Endothelial cell (in vitro differentiated cells): ENCODE measurements at regions not wholly inside any gene's neighbourhood (a gene's known extent, or its start where the extent isn't known, plus 50 kb on each side); places are given as distances from the start of the nearest gene placed in this dataset.
"Not testable (repeated sequence)": the region's sequence is repeated elsewhere in the genome, so short reads cannot be mapped to it uniquely, and the experiment has no call there.

Experiments
- DNase-seq: peaks from one replicate; pipeline ENCODE4 v3.0.0; 2021; ENCODE audit warnings: low spot score
- H3K27ac Mint-ChIP-seq: one replicate; pipeline ENCODE4 v1.8.0; 2021; ENCODE audit warnings: mixed read lengths, inconsistent platforms; ENCODE audit not compliant: unreplicated experiment
- H3K27me3 Mint-ChIP-seq: one replicate; pipeline ENCODE4 v1.8.0; 2021; ENCODE audit warnings: mild to moderate bottlenecking, moderate library complexity, mixed read lengths, inconsistent platforms; ENCODE audit not compliant: unreplicated experiment
- H3K36me3 Mint-ChIP-seq: one replicate; pipeline ENCODE4 v1.8.0; 2021; ENCODE audit warnings: mild to moderate bottlenecking, low read depth, mixed read lengths, inconsistent platforms; ENCODE audit not compliant: unreplicated experiment
- H3K4me1 Mint-ChIP-seq: one replicate; pipeline ENCODE4 v1.8.0; 2021; ENCODE audit warnings: mild to moderate bottlenecking, mixed read lengths, inconsistent platforms; ENCODE audit not compliant: unreplicated experiment
- H3K4me3 Mint-ChIP-seq: one replicate; pipeline ENCODE4 v1.8.0; 2021; ENCODE audit warnings: mild to moderate bottlenecking, mixed read lengths, inconsistent platforms; ENCODE audit not compliant: unreplicated experiment
- H3K9me3 Mint-ChIP-seq: one replicate; pipeline ENCODE4 v1.8.0; 2021; ENCODE audit warnings: mixed read lengths, inconsistent platforms; ENCODE audit not compliant: unreplicated experiment
- CTCF ChIP-seq: fragments of 200-600 bp; sonication (generic); IDR thresholded peaks from one replicate; pipeline ENCODE4 v1.5.0; 2021; ENCODE audit warnings: antibody characterized with exemption; ENCODE audit not compliant: unreplicated experiment

DNA sequence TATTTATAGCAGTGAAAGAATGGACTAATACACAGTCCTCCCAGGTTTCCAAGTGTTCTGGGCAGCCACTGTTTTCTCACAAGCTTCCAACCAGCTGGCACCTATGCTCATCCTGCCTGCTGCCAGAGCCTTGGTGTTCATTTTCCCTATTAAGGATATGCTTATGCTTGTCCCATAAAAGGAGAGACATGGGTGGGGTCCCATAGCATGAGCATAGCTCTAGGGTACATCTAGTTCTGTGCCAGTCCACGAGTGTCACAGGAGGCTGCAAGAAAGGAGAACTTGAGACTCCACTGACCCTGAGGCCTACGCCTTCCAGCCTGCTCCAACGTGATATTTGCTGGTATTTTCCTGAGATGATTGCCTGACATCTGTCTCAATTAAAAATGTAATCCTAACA, 192.4 kb upstream of the PTGFR start:
- Mint-ChIP-seq H3K4me1 (no peaks in the 10 kb centered on the region), H3K9me3 (no peaks in the 10 kb centered on the region)
- TF ChIP-seq CTCF, result no peak

DNA sequence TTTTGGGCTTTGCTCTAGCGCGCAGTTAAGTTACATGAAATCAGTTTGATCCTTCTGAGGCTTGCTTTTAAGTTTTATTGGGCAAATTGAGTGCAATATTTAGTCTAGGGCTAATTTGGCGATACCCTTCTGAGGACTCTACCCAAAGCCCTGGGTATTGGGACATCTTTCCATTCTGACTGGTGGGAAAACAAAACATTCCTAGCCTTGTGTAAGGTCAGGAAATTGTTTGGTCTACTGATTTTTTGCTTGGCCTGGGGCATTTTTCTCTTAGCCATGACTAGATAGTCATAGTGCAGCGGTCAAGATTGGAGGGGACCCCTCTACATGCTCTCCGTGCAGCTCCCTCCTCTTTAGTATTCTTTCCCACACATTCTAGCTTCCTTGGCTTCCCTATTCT, 189.6 kb upstream of the PTGFR start:
- DNase-seq, result no peak
- Mint-ChIP-seq H3K4me1 (no peaks in the 10 kb centered on the region), H3K27ac (no peak overlapping the region)

More for the DNA sequence above, 192.4 kb upstream of the PTGFR start:
- no peaks in the 10 kb centered on the region for H3K27me3 Mint-ChIP-seq
- no peak overlapping the region for H3K4me3 Mint-ChIP-seq
- H3K27ac Mint-ChIP-seq, result no peak overlapping the region
- no peaks in the 10 kb centered on the region for H3K36me3 Mint-ChIP-seq
- DNase-seq, result no peak

GRCh38 chr1:78303620-78304019, 187.2 kb upstream of the PTGFR start:
- no peak overlapping the region for H3K27ac Mint-ChIP-seq
- DNase-seq, result no peak
- H3K27me3 Mint-ChIP-seq, result no peaks in the 10 kb centered on the region
- H3K36me3 Mint-ChIP-seq, result no peaks in the 10 kb centered on the region
- TF ChIP-seq CTCF, result no peak
- no peaks in the 10 kb centered on the region for H3K9me3 Mint-ChIP-seq
- H3K4me1 Mint-ChIP-seq, result no peaks in the 10 kb centered on the region
- H3K4me3 Mint-ChIP-seq, result no peak overlapping the region

More for the DNA sequence above, 189.6 kb upstream of the PTGFR start:
- Mint-ChIP-seq H3K27me3 (no peaks in the 10 kb centered on the region), H3K36me3 (no peaks in the 10 kb centered on the region), H3K4me3 (no peak overlapping the region), H3K9me3 (no peaks in the 10 kb centered on the region)
- no peak for TF ChIP-seq CTCF

GRCh38 chr1:78304341-78304740, 186.4 kb upstream of the PTGFR start:
- TF ChIP-seq CTCF, result no peak
- Mint-ChIP-seq H3K27ac (no peak overlapping the region), H3K9me3 (no peaks in the 10 kb centered on the region), H3K27me3 (no peaks in the 10 kb centered on the region), H3K4me3 (no peak overlapping the region), H3K36me3 (no peaks in the 10 kb centered on the region), H3K4me1 (no peaks in the 10 kb centered on the region)
- no peak for DNase-seq

GRCh38 chr1:78304761-78305160, 186.0 kb upstream of the PTGFR start:
- Mint-ChIP-seq H3K27me3 (no peaks in the 10 kb centered on the region), H3K27ac (no peak overlapping the region), H3K4me1 (no peaks in the 10 kb centered on the region), H3K4me3 (no peak overlapping the region), H3K9me3 (no peaks in the 10 kb centered on the region), H3K36me3 (no peaks in the 10 kb centered on the region)
- no peak for TF ChIP-seq CTCF
- DNase-seq, result no peak

DNA sequence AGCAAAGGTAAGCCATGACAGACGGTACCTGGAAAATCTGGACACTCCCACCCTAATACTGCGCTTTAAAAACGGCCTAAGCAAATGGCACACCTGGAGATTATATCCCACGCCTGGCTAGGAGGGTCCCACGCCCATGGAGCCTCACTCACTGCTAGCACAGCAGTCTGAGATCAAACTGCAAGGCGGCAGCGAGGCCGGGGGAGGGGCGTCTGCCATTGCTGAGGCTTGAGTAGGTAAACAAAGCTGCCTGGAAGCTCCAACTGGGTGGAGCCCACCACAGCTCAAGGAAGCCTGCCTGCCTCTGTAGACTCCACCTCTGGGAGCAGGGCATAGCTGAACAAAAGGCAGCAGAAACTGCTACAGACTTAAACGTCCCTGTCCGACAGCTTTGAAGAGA, 180.5 kb upstream of the PTGFR start:
- not testable (repeated sequence) for H3K4me3 Mint-ChIP-seq, H3K4me1 Mint-ChIP-seq, H3K9me3 Mint-ChIP-seq, H3K27me3 Mint-ChIP-seq, DNase-seq, H3K36me3 Mint-ChIP-seq, H3K27ac Mint-ChIP-seq
